Hepatocyte (in vitro differentiated cells): ENCODE measurements at regions not wholly inside any gene's neighbourhood (a gene's known extent, or its start where the extent isn't known, plus 50 kb on each side); places are given as distances from the start of the nearest gene placed in this dataset.

ENCODE experiments used
- CTCF ChIP-seq: fragments of 200-600 bp; sonication (generic); IDR thresholded peaks from 2 replicates; pipeline ENCODE4 v1.5.1; 2016; ENCODE audit warnings: antibody characterized with exemption, mild to moderate bottlenecking; ENCODE audit not compliant: poor library complexity
- EZH2 ChIP-seq: fragments of 200-600 bp; sonication (generic); IDR thresholded peaks from 2 replicates; pipeline ENCODE4 v1.6.1; 2016; ENCODE audit warnings: antibody characterized with exemption, mild to moderate bottlenecking, borderline replicate concordance
- EZH2phosphoT487 ChIP-seq: fragments of 200-600 bp; sonication (generic); IDR thresholded peaks from one replicate; pipeline ENCODE4 v1.6.1; 2018; ENCODE audit warnings: antibody characterized with exemption, mild to moderate bottlenecking, low read depth, moderate library complexity; ENCODE audit not compliant: unreplicated experiment, severe bottlenecking

- TF ChIP-seq CTCF (no peak), EZH2phosphoT487 (no peak), EZH2 (no peak)
Measured at GRCh38 chr9:107149756-107150155, 133.3 kb upstream of the RAD23B start.
